ENCODE measurements at regions not wholly inside any gene's neighbourhood (a gene's known extent, or its start where the extent isn't known, plus 50 kb on each side); places are given as distances from the start of the nearest gene placed in this dataset.

- DNase-seq (ENCODE audit: low spot score) = no peak
Measured at GRCh38 chr2:67867735-67868134, 195.1 kb downstream of the C1D start.

DNA sequence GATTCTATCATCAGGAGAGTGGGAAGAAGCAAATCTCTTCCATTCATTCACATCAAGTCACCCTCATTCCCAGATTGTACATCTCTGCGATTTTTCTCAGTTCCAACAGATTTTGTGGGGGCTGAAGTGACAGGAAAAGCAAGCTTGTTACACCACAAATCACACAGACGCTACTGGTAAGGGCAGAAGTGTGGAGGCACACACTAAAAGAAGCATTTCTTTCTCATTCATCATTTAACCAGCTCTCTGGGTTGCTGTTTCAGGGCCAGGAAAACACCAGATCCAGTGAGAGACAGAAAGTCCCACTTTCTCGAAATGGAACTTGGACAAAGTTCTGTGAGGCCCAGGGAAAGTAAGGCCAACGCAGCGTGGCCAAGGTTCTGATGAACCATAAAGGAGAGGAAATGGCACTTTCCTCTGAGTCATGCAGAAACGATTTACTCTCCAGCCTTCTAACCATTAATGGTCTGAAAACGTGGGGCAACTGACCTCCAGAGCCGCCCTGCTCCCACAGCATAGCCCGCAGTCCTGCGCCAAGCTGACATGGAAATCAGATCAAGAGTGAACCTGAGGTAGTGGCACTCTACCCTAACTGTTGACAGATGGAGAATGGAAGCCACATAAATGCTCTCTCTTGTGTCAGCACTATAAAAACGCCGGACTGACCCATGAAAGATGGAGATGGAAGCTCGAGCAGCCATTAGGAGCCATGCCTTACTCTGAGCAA, 191.0 kb downstream of the C1D start:
- no peak for DNase-seq (ENCODE audit: low spot score)

DNA sequence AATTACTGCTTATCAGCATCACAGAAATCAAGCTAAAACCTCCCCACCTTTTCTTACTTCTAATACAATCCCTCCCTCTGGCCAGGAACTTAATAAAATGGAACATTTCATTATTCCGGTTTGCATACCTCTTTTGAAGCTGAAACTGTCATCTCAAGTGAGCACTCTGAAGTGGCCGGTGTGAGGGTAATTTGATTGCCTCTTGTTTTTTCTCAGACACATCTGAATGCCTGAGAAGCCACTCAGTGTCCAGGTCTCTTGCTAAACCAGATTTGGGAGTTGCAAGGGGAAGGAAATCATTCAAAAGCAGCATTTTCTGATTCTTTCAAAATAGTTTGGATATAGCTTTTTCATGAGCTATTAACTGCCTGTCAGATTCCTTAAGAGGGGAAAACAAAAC, 190.3 kb downstream of the C1D start:
- no peak for DNase-seq (ENCODE audit: low spot score)

DNA sequence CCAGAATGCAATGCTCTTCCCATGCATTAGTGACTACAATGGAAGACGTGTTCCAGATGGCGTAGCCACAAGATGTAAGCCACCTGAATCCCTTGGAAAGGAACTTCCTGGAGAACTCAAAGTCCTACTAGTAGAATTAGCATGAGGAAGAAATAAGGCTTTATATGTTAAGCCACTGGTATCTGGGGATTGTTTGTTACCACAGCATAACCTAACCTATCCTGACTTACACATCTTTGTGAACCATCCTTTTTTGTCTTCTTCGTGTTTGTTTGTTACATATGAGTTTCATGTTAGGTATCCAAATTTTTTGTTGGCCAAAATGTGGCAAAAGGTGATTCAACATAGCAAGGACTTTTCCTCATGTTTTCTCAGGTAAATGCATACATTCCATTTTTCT, 188.9 kb downstream of the C1D start:
- no peak for DNase-seq (ENCODE audit: low spot score)

- DNase-seq (ENCODE audit: low spot score) = no peak
Measured at GRCh38 chr2:67876176-67876575, 186.6 kb downstream of the C1D start.

DNA sequence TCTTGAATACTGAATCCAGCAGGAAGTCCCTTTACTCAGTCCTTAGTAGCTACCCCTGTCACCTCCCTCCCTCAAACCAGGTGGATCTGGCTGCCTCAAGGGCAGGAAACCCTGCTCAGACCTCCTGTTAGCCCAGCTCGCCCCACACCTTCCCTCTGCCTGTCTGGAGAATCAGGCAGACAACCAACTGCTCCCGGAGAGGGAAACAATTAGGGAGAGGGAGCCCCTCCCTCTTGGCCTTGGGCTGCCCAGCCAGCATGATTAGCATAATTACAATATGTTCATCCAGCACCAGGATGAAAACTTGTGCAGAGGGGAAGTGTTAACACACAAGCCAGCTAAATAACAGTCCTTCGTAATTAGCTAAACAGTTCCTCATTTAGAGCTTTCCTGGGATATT, 185.5 kb downstream of the C1D start:
- no peak for DNase-seq (ENCODE audit: low spot score)

- DNase-seq (ENCODE audit: low spot score) = no peak
Measured at GRCh38 chr2:67878743-67879142, 184.1 kb downstream of the C1D start.

- DNase-seq (ENCODE audit: low spot score) = no peak
Measured at GRCh38 chr2:67879586-67880290, 183.1 kb downstream of the C1D start.

DNA sequence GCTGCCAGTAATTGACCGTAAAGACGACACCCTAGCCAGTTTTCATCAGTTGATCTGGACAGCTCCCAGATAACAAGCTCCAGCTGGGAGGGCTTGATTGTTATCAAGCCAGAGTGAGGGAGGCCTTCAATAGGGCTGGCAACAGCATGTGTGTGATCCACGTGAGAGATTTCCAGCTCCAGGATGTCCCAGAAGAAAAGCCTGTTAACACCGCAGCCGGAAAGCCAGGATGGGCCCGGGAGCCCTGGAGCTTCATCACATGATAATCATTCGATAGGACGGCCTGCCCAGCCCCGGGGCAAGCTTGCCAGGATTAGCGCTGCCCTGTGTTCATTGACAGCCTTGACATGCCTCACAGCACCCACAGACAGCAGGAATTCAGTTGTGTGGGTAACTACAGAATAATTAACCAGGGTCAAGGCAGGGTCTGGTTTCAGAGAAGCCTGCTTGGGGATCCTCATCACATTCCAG, 182.5 kb downstream of the C1D start:
- DNase-seq (ENCODE audit: low spot score) = no peak

DNA sequence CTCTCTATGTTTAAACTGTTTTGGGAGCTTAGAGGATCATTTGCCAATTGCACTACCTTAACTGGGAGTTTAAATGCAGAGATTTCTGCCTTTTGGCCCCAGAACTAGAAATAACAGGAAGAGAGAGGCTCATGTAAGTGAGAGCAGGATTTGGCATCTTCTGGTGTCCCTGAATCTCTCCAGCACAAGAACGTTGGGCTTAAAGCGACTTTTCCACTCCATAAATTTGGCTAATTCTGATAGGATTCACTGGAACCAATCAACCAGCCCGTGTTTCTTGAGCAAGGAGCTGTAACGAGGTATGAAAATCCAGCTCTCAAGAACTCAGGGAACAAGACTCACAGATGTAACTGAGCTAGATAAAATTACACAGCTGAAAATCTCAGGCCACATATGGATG, 181.0 kb downstream of the C1D start:
- no peak for DNase-seq (ENCODE audit: low spot score)

DNA sequence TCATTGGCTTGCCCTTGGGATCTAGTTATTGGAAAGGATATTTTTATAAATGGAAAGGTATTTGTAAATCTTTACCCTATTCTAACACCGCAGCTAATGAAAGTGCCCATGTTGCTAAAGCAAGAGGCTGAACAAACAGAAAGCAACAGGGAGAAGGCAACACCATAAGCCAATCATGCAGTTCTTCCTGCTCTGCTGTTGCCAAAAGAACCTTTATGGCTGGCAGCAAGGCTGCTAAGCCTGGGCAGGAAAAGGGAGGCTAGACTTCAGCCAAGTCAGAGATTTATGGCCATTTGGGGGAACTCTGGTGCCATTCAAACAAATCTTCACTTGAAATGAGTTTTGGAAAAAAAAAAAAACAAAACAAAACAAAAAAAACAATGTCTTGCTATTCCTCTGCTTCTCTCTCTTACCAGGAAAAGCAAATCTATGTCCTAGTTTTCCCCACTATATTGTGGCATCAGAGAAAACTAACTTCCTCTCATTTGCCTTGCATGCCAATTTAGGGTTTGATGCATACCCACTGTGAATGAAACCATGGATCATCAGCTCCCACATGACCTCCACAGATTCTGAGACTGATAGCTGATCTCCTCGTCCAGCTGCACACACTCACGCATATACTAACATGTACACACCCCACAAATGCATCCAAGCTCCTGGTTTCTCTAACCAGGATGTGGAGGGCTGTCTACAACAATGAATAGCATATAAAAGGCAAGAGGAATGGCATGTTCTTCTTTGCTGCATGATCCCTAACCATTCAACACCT, 179.3 kb downstream of the C1D start:
- DNase-seq (ENCODE audit: low spot score) = no peak

- no peak for DNase-seq (ENCODE audit: low spot score)
Measured at GRCh38 chr2:67888351-67889005, 174.3 kb downstream of the C1D start.

DNA sequence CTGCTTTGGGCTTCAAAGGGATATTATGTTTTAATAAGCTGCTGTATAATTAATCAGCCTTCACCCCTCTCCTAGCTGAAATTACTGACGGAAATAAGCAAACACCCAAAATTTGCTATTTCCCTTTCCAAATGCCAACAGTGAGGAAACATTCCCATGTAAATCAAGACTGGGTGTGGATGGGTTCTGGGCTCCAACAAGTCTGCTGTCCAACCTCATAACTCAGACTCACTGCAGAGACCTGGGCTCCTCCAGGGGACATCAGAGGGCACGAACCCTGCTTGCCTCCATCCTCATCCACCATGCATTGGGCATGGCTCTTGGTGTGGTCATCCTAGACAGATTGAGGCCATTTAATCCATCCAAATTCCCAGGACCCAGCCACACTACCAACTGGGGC, 173.7 kb downstream of the C1D start:
- DNase-seq (ENCODE audit: low spot score) = no peak

GRCh38 chr2:67891642-67892041, 171.2 kb downstream of the C1D start:
- no peak for DNase-seq (ENCODE audit: low spot score)

- no peak for DNase-seq (ENCODE audit: low spot score)
Measured at GRCh38 chr2:67892339-67892846, 170.4 kb downstream of the C1D start.

DNA sequence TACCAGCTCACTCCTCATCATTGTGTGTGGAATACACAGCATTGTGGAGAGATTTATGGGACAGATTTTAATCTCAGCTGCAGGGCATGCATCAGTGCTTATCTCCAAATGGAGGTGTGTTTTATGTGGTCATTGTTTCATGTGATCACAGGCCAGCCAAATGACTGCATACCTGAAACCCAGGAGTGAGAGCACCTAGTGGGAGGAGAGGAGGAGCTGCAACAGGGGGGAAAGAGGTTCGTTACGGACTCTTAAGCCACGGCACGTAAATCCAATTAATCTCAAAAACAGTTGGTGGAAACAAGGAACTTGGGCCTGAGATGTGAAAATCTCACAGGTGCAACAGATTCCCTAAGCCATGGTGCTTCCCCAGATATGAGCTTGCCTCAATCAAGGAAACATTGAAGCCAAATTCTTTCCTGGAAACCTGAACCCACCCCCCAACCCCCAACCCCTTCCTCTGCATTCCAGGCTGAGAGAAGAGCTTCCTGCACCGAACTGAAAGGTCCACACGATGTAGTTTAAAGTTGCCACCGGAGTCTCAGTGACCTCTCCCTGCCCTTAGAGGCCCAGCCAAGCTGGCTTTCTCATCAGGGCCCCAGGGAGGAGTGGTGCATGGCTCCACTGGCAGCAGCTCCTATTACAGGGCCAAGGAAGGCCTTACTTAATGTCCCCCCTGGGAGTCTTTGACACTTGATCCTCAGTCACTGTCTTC, 167.4 kb downstream of the C1D start:
- DNase-seq (ENCODE audit: low spot score) = no peak

DNA sequence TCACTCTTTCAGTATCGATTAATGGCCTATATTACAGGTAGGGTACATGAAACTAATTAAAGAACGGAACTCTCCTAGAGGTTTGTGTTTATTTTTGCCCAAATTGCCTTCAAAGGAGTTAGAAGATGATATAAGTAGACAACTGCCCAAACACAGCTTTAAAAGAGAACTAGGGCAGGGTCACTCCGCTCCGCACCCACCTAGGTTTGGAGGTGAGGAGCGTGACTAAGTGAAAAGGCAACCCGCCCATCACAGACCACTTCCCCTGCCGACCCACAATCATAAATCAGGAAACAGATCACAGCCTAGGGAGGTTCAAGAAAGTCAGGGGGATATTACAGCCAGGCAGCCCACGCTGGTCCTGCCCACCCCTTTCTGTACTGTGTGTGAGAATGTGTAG, 166.7 kb downstream of the C1D start:
- no peak for DNase-seq (ENCODE audit: low spot score)

GRCh38 chr2:67896476-67896875, 166.3 kb downstream of the C1D start:
- DNase-seq (ENCODE audit: low spot score) = no peak

DNA sequence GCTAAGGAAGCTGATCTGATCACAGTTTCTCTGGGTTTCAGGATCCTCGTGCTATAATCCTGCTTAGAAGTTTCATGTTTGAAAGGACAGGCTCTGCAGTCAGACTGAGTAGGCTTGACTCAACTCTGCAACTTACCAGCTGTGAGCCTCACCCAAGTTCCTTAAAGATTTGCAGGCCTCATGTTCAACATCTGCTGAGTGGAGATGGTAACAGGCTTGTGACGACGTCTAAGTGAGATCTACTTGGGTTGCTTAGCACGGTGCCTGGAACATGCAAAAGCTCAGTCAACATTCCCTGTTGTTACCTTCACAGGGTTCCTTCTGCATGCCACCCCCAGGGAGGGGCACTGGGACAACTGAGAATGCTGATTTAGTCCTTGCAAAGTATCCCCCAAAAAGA, 164.2 kb downstream of the C1D start:
- no peak for DNase-seq (ENCODE audit: low spot score)

- DNase-seq (ENCODE audit: low spot score) = no peak
Measured at GRCh38 chr2:67899187-67899586, 163.6 kb downstream of the C1D start.

- DNase-seq (ENCODE audit: low spot score) = no peak
Measured at GRCh38 chr2:67900826-67901225, 162.0 kb downstream of the C1D start.
